Mucosa of gallbladder (tissue), 1 donor: ENCODE measurements at regions not wholly inside any gene's neighbourhood (a gene's known extent, or its start where the extent isn't known, plus 50 kb on each side); places are given as distances from the start of the nearest gene placed in this dataset.

Experiments
- DNase-seq: peaks from one replicate; pipeline ENCODE4 v3.0.0-alpha.2; 2020; ENCODE audit warnings: low spot score
- donor health status: DM: no; HTN: no; CAD: no.

DNA sequence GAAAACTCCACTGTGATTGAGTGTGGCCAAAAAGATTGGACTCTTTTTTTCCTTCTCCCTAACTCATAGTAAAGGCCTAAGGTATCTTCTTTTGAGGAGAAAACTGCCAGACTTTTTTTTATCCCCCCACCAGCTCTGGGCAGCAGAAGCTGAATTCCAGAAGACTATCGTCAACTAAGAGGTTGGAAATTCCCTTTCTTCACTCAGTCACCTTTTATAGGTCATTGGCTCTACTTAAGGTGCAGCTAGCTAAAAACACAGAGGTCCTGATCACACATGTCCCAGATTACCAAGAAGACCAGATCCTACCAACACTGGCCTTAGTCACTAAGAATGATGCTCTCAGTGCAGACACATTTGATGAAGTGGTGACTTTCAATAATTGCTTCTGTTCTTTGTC is 1441.2 kb downstream of the PLA2G4A start:
- no peak for DNase-seq

DNA sequence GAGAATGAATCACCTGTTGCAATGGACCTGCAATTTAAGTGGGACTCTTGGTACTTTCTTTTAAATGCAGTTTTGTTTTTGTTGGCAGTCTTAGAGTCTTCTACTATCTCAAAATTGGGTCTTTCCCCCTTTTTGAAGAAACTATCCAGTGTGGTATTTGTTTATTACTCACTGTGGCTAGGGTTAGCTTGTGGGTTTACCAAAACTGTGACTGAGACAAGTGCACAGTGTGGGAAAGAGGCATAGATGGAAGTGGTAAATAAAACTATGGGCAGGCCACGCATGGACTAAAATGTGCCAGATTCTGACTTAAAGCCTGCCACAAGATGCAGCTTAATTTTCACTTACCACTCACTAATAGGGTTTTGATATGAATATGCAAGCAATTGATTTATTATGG is 1441.7 kb downstream of the PLA2G4A start:
- no peak for DNase-seq

DNA sequence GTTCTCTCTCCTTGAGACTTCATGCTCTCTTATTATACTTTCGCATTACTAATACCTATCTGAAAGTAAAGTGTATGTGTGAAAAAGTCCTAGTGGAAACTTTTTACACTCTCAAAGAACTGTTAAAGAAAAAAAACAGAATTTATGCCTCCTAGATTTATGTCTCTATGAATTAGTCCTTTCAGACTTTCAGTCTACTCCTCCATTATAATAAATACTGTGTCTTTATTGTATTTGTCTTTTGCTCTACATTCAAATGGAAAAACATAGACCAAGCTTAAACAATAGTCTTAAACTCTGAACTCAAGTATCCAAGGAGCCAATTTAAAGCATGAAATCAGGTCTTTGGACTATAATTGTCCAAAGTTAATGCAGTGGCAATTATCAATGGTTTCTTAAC is 1449.0 kb downstream of the PLA2G4A start:
- DNase-seq, result no peak

DNA sequence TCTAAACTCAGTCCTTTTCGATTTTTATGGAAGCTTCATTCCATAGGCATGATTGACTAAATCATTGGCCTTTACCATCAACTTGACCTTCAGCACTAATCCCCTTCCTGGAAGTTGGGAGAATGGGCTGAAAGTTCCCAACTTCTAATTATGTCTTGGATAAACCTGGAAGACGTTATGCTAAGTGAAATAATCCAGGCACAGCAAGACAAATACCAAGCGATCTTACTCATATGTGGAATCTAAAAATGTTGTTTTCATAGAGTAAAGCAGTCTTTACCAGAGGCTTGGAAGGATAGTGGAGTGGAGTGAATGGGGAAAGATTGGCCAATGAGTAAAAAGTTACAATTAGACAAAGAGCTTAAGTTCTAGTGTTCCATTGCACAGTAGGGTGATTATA is 1453.2 kb downstream of the PLA2G4A start:
- DNase-seq, result no peak

DNA sequence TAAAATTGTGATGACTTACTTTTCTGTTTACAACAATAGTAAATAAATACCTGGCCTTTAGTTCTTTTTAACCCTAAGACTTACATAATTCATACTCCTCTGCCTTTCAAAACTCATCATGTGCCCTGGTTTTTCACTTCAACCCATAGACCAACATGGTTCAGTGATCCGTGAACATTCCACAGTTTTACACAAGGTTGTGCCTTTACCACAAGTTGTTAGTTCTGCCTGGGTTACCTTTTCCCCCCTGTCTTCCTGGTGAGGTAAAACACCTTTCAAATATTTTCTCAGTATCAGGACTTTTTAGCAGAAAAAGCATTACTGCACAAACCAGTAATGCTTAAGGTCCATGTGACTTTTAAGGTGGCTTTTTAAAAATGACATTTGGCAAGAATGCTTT is 1466.4 kb downstream of the PLA2G4A start:
- DNase-seq, result no peak

DNA sequence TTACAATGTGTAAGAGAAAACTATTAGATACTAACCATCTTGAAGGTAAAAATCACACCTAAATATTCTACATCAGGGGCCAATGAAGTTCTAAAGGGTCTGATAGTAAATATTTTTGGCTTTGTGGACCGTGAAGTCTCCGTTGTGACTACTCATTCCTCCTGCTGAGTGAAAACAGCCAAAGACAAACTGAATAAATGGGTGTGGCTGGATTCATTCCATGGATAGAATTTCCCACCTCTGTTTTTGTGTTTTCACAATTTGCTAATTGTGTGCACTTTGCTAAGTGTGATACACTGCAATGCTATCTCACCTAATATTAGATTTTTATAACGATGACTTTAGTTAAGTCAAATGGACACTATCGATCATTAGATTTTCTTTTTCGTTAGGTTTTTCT is 1474.0 kb downstream of the PLA2G4A start:
- no peak for DNase-seq

DNA sequence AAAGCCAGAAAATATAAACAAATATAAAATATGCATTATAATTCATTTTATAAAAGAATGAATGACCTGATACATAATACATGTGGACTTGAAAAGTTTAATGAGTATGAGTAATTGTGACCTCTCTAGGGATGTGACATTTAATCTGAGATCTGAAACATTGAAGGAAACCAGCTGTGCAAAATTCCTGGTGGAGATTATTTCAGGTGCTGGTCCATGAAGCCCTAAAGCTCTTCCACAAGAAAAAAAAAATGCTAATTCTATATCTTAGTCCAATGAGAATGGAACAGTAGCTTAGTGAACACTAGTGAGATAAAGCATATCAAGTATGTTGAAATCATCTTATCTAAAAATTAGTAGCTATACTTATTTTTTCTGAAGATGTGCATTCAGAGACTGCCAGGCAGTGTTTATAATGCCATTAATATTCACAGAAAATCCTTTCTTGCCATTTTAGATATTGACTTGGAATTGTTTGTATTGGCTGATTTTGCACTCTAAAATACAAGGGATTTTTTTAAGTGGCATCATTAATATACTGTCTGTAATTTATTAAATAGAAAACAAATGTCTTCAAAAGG is 1485.9 kb downstream of the PLA2G4A start:
- DNase-seq, result no peak

DNA sequence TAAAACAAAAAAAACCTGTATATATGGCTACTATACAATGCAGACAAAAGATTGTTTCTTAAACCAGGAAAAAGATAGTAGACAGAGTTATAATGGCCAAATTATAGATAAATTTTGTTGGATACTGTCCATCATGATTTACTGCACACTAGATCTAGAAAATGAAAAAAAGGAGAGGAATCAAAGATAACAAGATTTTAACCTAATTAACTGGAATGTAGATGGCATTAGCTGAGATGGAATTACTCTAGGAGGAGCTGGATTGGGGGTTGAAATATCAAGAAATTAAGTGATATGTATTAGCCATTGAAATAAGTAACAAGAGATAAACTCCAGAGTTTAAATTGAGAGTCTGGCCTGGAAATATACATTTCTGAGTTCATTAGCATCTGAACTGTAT is 1489.1 kb downstream of the PLA2G4A start:
- DNase-seq, result no peak

DNA sequence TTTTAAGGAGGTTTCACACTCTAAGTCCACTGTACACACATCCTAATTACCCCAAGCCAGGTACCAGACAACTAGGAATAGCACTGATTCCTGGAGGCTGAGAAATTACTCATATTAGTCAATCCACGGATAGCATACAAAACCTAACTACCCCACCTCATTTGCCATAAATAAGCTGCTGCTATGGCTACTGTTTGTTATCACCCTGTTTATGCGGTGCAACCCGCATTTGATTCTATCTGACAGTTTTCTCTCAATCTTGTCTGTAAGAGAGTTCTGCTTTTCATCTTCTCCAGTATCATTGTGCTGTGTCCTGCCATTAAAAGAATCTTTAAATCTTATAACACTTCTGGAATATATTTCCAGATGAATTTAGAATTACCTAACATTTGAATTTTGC is 1496.5 kb downstream of the PLA2G4A start:
- no peak for DNase-seq

DNA sequence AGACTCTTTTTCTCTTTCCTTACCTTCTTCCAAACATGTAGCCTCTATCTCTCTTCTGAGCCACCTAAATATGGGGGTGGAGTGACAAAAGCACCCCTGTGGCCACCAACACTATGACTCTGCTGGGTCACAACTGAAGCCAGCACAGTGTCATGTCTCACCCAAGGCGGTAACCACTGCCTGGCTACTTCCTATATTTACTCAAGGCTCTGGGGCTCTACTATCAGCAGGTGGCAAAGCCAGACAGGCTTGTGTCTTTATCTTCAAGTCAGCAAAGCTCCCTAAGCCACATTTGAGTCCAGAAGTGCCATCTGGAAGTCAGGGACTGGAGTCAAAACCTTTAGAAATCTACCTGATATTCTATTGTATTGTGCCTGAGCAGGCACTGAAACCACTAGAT is 1515.2 kb downstream of the PLA2G4A start:
- no peak for DNase-seq

DNA sequence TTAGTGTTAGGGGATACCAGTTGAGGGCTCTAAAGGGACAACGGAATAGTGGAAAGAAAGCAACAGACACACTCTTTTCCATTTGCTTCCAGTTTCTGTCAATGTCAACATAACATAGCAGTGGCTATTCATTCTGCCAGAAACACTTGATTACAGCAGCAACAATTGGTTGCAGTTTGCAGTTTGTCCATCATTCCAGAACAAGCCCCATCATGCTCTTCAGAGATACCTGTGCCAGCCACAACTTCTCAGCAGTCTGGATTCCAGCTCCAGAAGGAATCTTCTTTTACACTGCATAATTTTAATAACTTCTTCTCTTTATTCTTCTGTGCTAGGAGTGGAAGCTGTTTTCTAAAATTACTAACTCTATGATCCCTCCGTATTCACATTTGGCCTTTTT is 1521.4 kb downstream of the PLA2G4A start:
- no peak for DNase-seq

DNA sequence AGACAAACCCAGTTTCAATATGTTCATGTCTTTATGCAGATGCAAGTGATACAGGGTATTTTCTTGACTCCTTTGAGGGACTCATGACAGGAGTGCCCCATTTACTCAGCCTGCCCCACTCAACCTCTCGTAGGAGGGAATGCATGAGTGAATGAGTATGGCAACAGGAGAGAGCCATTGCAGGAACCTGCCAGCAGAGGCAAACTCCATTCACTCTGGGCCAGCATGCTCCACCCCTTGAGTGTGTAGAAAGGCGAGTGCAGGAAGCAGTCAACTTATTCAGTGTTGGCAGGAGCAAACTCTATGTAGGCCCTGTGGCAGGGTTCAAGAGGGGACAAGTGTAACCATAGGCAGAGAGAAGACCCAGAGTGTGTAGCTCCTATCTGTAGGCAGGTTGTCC is 1526.3 kb downstream of the PLA2G4A start:
- no peak for DNase-seq

DNA sequence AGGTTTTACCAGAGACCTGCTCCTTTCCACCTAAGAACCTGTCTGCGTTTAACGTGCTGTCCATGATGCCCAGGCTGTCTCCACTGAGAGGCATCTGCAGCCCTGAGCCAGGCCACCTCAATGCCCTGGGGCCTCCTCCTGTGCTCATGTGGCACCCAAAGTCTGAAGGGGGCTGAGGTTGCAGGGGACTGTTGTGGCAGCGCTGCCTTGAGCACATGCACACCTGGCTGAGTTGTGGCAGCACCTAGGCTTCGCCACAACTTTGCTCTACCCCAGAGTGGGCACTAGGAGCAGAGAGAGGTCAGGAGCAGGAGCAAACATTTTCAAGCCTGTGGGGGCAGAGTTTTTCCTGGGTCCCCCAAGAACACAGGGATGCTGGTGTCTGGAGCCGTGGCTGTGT is 1527.1 kb downstream of the PLA2G4A start:
- no peak for DNase-seq

DNA sequence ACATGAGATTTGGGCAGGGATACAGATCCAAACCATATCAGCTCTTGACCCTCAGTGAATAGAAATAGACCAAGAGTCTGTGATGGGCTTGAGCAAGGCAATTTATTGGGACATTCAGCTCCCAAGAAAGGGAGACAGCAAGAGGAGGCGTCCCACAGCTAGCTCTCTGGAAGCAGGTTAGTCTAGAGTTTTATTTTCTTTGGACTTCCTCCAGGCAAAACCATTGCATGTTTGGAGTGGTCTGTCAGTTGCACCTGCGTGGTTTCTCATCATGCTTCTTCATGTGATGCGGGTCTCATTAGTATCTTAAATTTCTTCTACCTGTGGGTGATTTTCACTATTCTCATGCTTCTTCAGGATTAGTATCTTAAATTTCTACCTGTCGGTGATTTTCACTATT is 1530.6 kb downstream of the PLA2G4A start:
- DNase-seq, result no peak

DNA sequence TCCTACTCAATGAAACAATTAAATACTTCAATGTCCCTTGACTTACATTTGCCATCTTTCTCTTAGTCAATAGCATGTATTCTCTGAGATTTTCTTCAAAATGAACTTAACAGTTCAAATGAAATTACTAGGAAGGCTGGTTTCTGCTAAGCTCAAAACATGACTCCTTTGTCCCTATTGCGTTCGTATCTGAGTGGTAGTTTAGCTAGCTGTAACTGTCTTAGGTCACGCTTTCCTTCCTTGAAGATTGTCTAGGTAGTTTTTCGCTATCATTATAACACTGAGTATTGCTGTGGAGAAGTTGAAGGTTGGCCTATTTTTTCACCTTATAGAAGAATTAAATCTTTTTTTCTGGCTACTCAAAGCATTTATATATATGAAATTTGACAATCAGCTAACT is 1535.2 kb downstream of the PLA2G4A start:
- no peak for DNase-seq

DNA sequence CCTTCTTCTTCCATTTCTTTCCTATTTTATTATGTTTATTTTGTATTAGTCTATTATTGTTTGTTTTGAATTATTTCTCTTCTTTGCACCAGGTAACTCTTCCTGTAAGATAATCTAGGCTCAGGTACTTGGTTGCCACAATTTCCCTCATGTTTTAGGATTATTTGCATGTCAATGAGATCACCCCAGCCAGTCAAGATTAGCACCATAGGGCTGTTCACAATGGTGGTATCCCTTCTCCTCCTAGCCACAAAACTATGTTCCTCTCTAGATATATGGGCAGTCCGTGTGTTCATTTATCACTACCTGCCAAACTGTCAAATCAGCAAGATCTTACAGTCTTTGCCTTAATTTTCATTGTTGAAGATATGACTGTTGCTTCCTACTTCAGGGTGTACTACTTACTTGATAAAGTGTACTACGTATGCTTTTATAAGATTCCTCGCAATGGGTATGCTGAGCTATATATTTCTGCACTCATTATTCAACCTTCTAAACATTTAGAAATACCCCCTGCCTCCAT is 1536.2 kb downstream of the PLA2G4A start:
- no peak for DNase-seq

DNA sequence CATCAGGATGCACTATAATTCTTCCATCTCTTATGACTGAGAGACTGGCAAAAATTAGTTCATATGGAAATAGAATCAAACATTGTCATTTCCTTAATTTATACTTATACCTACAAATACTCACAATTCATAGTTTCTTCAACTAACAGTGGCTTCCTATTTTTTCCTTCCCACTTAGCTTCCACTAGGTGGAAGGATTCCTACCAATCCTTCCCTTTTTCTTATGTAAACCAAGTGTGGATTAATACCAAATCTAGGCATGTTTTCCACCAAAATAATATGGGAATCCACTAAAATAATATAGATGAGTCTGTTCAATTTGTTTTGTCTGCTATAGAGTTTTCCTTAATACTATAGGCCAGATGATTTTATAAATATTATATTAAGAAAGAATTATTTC is 1537.1 kb downstream of the PLA2G4A start:
- DNase-seq, result no peak

DNA sequence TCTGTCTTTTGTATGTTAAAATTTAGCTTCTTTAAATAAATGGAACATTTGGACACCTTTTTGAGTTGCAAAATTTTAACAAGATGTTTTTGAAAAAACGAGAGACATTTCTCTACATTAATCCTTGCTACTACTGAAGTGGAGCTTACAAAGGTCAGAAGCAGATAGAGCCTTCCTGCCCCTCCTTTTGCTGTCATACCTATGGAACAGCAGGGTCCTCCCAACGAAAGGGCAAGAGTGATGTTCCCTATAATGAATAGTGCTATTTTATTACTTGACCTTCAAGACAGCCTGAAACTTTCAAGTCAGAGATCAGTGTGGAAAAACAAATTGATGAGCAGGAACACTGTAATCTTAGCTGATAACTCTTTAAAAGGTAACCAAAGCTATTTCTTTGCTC is 1538.9 kb downstream of the PLA2G4A start:
- no peak for DNase-seq

DNA sequence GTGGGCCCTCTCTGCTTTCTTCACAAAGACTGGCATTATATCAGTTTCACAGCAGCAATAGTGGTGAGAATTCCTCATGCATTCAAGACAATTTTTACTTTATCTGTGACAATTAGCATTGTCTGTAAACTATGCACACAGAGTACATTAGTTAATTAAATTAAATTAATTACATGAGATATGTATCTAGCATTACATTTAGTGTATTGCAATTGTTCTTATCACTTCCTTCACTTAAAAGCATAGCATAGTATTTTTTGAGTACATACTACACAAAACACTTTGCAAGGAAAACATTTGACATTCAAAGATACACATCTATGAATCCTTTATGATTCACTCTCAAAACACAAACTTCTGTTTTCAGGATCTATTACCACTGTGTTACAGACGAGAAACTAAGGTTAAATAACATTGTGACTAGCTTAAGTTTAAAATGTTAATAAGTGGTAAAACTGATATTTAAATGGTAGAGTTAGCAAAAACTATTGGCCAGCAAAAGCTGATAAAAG is 1542.6 kb downstream of the PLA2G4A start:
- DNase-seq, result no peak

DNA sequence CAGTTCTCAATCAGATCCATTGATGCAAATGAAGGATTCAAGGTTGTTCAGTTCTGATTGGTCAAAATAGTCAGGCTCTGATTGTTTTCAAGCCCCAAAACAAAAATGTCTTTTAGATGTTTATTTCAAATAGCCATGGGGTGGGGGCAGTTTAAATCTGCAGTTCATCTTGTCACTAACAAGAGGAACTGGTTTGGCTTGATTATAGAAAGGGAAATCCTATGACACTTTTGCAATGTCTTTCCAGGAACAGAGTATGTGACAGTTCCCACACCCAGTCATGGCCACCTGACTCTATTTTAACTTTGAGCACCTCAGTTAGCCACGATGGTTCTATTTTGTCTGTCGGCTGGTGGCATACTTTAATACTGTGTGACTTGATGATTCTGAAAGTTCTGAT is 1544.1 kb downstream of the PLA2G4A start:
- DNase-seq, result no peak

DNA sequence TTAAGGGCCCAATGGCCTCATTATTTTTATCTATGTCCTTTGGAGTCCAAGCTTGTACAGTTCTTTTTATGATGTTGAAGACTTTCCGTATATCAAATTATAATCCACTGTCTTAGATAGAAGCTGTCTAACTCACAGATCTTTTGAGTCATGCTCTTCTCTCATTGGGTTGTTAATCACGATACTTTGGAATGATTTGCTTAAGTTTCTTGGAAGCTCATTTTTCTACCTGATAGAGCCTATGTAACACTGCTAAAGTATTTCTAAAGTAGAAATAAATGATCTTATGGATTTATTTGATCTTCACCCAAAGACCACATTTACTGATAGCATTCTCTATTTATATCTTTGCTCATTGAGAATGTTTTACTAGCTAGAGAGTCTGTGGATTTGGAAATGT is 1554.1 kb downstream of the PLA2G4A start:
- DNase-seq, result no peak

DNA sequence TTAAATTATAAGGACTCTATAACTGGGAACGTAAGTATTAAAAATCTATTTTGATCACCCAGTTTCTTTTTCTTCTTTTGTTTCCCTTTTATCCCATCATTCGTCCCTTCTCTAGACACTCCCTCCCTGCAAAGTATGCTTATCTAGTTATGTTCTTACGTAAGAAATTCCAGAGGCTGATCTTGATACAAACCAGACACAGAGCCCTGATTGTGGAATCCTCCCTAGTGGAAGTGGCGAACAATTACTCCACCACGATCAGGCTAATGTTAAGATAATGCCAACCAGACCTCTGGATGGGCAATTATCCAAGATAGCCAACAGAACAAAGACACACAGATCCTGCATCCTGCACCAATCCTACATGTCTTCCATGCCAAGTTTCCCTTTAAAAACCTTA is 1557.4 kb downstream of the PLA2G4A start:
- no peak for DNase-seq

DNA sequence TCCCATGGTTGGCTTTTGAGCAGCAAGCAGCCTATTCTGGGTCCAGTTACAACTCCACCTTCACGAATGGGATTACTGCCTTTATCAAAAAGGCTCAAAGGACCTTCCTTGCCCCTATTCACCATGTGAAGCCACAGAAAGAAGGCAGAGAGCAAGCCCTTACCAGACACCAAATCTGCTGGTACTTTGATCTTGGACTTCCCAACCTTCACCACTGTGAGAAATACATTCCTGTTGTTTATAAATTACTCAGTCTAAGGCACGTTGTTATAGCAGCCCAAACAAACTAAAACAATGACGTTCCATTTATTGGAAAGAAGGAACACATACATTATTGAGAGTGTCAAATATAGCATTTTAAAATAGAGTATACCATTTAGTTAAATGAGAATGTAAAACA is 1557.9 kb downstream of the PLA2G4A start:
- no peak for DNase-seq

DNA sequence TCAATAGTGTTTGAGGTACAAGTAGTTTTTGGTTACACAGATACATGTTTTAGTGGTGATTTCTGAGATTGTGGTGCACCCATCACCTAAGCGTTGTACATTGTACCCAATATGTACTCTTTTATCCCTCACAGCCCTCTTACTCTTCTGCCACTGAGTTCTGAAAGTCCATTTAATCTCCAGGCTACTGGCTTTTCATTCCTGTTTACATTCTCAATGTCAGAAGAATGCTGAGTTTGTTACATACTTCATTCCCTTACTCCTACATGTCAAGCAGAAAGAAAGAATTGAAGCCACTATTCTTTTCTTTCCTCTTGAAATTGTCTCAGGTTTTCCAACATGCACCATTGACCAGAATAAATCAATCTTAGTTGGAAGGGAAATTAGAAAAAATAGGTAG is 1565.9 kb downstream of the PLA2G4A start:
- no peak for DNase-seq
